Tibial nerve (tissue), 4 donors: ENCODE measurements at regions not wholly inside any gene's neighbourhood (a gene's known extent, or its start where the extent isn't known, plus 50 kb on each side); places are given as distances from the start of the nearest gene placed in this dataset.

Source experiments
- DNase-seq, 2 donors: peaks; one replicate each; pipeline ENCODE4 v3.0.0-alpha.2; 2019; ENCODE audit warnings: low spot score in 2 of 2
- H3K27ac ChIP-seq, 4 donors: fragments of 200-600 bp; sonication (generic) in 3 of 4; one replicate each; pipeline ENCODE4 v1.5.1; 2017 to 2019; ENCODE audit warnings: mild to moderate bottlenecking in 1 of 4
- H3K27me3 ChIP-seq, 2 donors: fragments of 200-600 bp; sonication (generic) in 1 of 2; one replicate each; pipeline versions ENCODE4 v1.5.1 to v1.6.0; 2017 to 2019
- H3K36me3 ChIP-seq, 3 donors: fragments of 200-600 bp; sonication (generic); one replicate each; pipeline ENCODE4 v1.5.1; 2018 to 2019
- H3K4me1 ChIP-seq, 4 donors: fragments of 200-600 bp; sonication (generic) in 3 of 4; one replicate each; pipeline ENCODE4 v1.5.1; 2017 to 2019
- H3K4me3 ChIP-seq, 4 donors: fragments of 200-600 bp; sonication (generic) in 3 of 4; one replicate each; pipeline ENCODE4 v1.5.1; 2017 to 2019; ENCODE audit warnings: mild to moderate bottlenecking in 1 of 4, moderate library complexity in 1 of 4
- H3K9me3 ChIP-seq, 4 donors: fragments of 200-600 bp; sonication (generic) in 3 of 4; one replicate each; pipeline ENCODE4 v1.5.1; 2017 to 2019
- EP300 ChIP-seq, 2 donors: sonication (generic); formaldehyde crosslinking; IDR thresholded peaks; one replicate each; pipeline ENCODE4 v1.6.1; 2017; ENCODE audit warnings: antibody characterized with exemption in 2 of 2, mild to moderate bottlenecking in 1 of 2
- POLR2A ChIP-seq, 2 donors: fragments of 450-650 bp; IDR thresholded peaks; one replicate each; pipeline ENCODE4 v1.6.1; 2017; ENCODE audit warnings: antibody characterized with exemption in 2 of 2, mild to moderate bottlenecking in 2 of 2, moderate library complexity in 2 of 2
- WGBS, 2 donors: methylation state at CpG; one replicate each; pipeline ENCODE4 v1.1.5; 2018; 5-methylcytosine and 5-hydroxymethylcytosine counted together
- TF ChIP-seq, protein P1 (sequence below), 5 experiments: fragments of 200-600 bp in 3 of 5; fragments of 450-650 bp in 2 of 5; sonication (generic) in 3 of 5; IDR thresholded peaks; one replicate each; pipeline ENCODE4 v1.5.1; 2016 to 2019; ENCODE audit warnings: antibody characterized with exemption in 5 of 5, mild to moderate bottlenecking in 3 of 5, moderate library complexity in 2 of 5

DNA sequence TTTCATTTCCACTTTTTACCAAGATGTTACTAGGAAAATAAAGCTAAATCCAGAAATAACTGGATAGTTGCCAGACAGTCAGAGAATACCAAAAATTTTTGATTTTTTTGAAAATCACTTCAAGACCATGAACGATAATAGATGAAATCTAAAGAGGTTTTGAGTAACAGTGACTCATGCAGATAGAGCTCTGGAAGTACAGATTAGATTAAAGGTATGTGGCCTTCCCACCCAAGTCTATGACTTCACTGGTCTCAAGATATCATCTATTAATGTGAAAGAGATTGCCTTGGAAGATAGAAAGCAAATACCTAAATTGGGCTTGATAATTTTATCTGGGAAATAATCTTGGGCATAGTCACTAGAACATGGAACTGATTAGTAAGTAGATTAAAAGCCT is 415.9 kb downstream of the METTL15 start:
- WGBS, 2 donors = 74 to 78% methylated on average over 1 of the region's 1 CpG
- DNase-seq = no peak
- no peaks in the 10 kb centered on the region for H3K4me1 ChIP-seq
- H3K27me3 ChIP-seq = no peaks in the 10 kb centered on the region
- no peak overlapping the region for H3K27ac ChIP-seq
- peaks cover 0 to 31% (median 3%) of the 10 kb centered on the region in 4 donors for H3K9me3 ChIP-seq
- TF ChIP-seq EP300 (IDR thresholded peaks at IDR 0.05) = no peak
- no peak for TF ChIP-seq POLR2A (IDR thresholded peaks at IDR 0.05)
- TF ChIP-seq, protein P1, sequence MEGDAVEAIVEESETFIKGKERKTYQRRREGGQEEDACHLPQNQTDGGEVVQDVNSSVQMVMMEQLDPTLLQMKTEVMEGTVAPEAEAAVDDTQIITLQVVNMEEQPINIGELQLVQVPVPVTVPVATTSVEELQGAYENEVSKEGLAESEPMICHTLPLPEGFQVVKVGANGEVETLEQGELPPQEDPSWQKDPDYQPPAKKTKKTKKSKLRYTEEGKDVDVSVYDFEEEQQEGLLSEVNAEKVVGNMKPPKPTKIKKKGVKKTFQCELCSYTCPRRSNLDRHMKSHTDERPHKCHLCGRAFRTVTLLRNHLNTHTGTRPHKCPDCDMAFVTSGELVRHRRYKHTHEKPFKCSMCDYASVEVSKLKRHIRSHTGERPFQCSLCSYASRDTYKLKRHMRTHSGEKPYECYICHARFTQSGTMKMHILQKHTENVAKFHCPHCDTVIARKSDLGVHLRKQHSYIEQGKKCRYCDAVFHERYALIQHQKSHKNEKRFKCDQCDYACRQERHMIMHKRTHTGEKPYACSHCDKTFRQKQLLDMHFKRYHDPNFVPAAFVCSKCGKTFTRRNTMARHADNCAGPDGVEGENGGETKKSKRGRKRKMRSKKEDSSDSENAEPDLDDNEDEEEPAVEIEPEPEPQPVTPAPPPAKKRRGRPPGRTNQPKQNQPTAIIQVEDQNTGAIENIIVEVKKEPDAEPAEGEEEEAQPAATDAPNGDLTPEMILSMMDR (IDR thresholded peaks at IDR 0.05) = no peak
- H3K36me3 ChIP-seq = peaks cover 0 to 9% (median 0%) of the 10 kb centered on the region in 3 donors
- no peak overlapping the region for H3K4me3 ChIP-seq

DNA sequence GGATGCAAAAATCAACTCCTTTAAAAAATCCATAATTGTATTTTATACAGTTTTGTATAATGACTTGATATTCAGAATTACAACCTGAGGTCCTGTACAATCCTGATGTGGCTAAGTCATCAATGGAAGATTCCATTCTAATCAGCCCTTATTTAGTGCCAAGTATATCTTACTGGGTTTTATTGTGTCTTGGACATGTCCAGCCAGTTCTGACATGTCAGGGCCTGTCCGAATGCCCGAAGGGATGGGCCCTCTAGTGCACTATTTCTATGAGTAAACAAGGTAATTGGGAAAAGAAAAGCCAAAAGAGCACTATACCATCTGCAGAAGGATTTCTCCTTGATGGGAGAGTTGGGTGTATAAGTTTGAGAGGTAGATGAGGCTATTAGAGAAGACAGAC is 412.9 kb downstream of the METTL15 start:
- Histone ChIP-seq H3K4me1 (no peaks in the 10 kb centered on the region), H3K27ac (no peak overlapping the region), H3K9me3 (peaks cover 0 to 19% (median under 1%) of the 10 kb centered on the region in 4 donors), H3K27me3 (no peaks in the 10 kb centered on the region), H3K36me3 (peaks cover 0 to 4% (median 0%) of the 10 kb centered on the region in 3 donors), H3K4me3 (no peak overlapping the region)
- no peak for DNase-seq
- TF ChIP-seq EP300 (IDR thresholded peaks at IDR 0.05) (no peak), POLR2A (IDR thresholded peaks at IDR 0.05) (no peak)
- TF ChIP-seq, protein P1 (IDR thresholded peaks at IDR 0.05) = no peak
- 81 to 83% methylated on average over 2 of the region's 2 CpGs for WGBS, 2 donors

DNA sequence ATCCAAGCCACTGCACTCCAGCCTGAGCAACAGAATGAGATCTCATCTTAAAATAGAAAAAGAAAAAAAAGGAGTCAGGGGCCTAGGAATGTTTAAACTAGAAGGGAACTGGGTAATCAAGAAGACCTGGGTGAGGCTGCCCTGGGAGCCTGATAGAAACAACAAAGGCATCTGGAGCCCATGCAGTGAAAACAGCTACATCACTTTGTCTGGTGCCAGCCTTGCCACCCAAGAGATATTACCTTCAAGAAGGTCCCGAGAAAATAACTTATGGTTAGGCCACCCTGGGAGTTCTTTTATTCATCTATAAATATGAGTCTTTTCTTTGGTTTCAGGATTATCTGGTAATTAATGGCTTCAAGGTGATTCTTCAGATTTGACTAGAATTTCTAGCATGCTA is 412.1 kb downstream of the METTL15 start:
- Histone ChIP-seq H3K36me3 (no peaks in the 10 kb centered on the region), H3K9me3 (peaks cover 0 to 11% (median 0%) of the 10 kb centered on the region in 4 donors), H3K4me1 (no peaks in the 10 kb centered on the region), H3K27ac (no peak overlapping the region), H3K4me3 (no peak overlapping the region), H3K27me3 (no peaks in the 10 kb centered on the region)
- TF ChIP-seq EP300 (IDR thresholded peaks at IDR 0.05) (no peak), POLR2A (IDR thresholded peaks at IDR 0.05) (no peak)
- TF ChIP-seq, protein P1 (IDR thresholded peaks at IDR 0.05) = no peak
- WGBS, 2 donors = 62 to 68% methylated on average over 1 of the region's 1 CpG
- DNase-seq = no peak

DNA sequence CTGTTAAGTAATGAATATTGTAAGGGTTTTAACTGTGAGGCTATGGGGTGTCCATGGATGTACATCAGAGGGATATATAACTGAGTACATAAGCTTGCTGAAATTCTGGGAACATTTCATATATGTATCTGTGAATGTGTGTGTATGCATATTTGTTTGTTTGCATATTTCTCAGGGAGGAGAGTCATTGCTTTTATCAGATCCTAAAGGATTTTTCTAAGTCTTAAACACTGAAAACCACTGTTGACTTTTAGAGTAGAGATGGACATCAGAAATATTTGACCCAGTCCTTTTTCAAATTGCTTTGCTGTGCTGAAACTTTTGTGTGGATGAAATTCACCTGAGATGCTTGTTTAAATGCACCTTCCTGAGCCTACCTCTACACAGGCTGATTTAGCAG is 410.6 kb downstream of the METTL15 start:
- H3K27me3 ChIP-seq = no peaks in the 10 kb centered on the region
- H3K27ac ChIP-seq = no peak overlapping the region
- H3K4me1 ChIP-seq = no peaks in the 10 kb centered on the region
- no peak for DNase-seq
- TF ChIP-seq EP300 (IDR thresholded peaks at IDR 0.05) (no peak), POLR2A (IDR thresholded peaks at IDR 0.05) (no peak)
- TF ChIP-seq, protein P1 (IDR thresholded peaks at IDR 0.05) = no peak
- no peaks in the 10 kb centered on the region for H3K36me3 ChIP-seq
- peaks cover 0 to 2% (median 0%) of the 10 kb centered on the region in 4 donors for H3K9me3 ChIP-seq
- no peak overlapping the region for H3K4me3 ChIP-seq

DNA sequence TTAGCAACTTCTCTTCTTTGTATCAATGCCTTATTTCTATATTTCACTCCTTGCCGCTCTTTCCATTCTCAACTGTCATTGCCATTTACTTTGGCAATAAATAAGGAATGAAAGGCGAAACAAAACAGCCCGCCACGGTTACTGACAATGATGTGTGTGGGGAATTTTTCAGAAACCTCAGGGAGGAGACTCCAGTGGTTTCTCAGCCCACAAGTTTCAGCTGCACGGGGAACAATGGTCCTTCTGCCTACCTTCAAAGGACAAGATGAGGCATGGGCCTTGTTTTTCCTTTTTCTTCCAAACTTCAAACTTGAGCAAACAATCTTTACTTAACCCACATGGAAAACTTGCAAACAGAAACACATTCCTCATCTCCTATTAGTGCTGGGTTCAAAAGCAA is 409.4 kb downstream of the METTL15 start:
- H3K4me3 ChIP-seq = no peak overlapping the region
- 45 to 62% methylated on average over 5 of the region's 5 CpGs for WGBS, 2 donors
- no peak overlapping the region for H3K27ac ChIP-seq

More for the DNA sequence above, 409.4 kb downstream of the METTL15 start:
- Histone ChIP-seq H3K4me1 (no peaks in the 10 kb centered on the region), H3K36me3 (no peaks in the 10 kb centered on the region), H3K9me3 (peaks cover 0 to 14% (median 0%) of the 10 kb centered on the region in 4 donors), H3K27me3 (no peaks in the 10 kb centered on the region)
- no peak for DNase-seq
- no peak for TF ChIP-seq POLR2A (IDR thresholded peaks at IDR 0.05)
- TF ChIP-seq, protein P1 (IDR thresholded peaks at IDR 0.05) = no peak
- no peak for TF ChIP-seq EP300 (IDR thresholded peaks at IDR 0.05)
